Coronary artery (tissue), 2 donors: ENCODE measurements at regions not wholly inside any gene's neighbourhood (a gene's known extent, or its start where the extent isn't known, plus 50 kb on each side); places are given as distances from the start of the nearest gene placed in this dataset.
"Not testable (repeated sequence)": the region's sequence is repeated elsewhere in the genome, so short reads cannot be mapped to it uniquely, and the experiment has no call there.

Experiments used
- DNase-seq: peaks from one replicate; pipeline ENCODE4 v3.0.0-alpha.2; 2017; ENCODE audit warnings: low spot score
- H3K27ac ChIP-seq, 2 donors: fragments of 200-600 bp; sonication (generic); one replicate each; pipeline ENCODE4 v1.5.1; 2016 to 2019
- H3K4me3 ChIP-seq: fragments of 200-600 bp; sonication (generic); 2 replicates; pipeline ENCODE4 v1.5.1; 2016; ENCODE audit warnings: mild to moderate bottlenecking, moderate library complexity
- TF ChIP-seq, protein P1 (sequence below): fragments of 200-600 bp; sonication (generic); IDR thresholded peaks from one replicate; pipeline ENCODE4 v1.5.1; 2019; ENCODE audit warnings: antibody characterized with exemption

- Histone ChIP-seq H3K4me3 (no peak overlapping the region), H3K27ac (no peak overlapping the region)
- TF ChIP-seq, protein P1, sequence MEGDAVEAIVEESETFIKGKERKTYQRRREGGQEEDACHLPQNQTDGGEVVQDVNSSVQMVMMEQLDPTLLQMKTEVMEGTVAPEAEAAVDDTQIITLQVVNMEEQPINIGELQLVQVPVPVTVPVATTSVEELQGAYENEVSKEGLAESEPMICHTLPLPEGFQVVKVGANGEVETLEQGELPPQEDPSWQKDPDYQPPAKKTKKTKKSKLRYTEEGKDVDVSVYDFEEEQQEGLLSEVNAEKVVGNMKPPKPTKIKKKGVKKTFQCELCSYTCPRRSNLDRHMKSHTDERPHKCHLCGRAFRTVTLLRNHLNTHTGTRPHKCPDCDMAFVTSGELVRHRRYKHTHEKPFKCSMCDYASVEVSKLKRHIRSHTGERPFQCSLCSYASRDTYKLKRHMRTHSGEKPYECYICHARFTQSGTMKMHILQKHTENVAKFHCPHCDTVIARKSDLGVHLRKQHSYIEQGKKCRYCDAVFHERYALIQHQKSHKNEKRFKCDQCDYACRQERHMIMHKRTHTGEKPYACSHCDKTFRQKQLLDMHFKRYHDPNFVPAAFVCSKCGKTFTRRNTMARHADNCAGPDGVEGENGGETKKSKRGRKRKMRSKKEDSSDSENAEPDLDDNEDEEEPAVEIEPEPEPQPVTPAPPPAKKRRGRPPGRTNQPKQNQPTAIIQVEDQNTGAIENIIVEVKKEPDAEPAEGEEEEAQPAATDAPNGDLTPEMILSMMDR: no peak
- DNase-seq: peak; percentile 26
Measured at GRCh38 chr13:112174476-112175110, 107.6 kb downstream of the SOX1 start.

DNA sequence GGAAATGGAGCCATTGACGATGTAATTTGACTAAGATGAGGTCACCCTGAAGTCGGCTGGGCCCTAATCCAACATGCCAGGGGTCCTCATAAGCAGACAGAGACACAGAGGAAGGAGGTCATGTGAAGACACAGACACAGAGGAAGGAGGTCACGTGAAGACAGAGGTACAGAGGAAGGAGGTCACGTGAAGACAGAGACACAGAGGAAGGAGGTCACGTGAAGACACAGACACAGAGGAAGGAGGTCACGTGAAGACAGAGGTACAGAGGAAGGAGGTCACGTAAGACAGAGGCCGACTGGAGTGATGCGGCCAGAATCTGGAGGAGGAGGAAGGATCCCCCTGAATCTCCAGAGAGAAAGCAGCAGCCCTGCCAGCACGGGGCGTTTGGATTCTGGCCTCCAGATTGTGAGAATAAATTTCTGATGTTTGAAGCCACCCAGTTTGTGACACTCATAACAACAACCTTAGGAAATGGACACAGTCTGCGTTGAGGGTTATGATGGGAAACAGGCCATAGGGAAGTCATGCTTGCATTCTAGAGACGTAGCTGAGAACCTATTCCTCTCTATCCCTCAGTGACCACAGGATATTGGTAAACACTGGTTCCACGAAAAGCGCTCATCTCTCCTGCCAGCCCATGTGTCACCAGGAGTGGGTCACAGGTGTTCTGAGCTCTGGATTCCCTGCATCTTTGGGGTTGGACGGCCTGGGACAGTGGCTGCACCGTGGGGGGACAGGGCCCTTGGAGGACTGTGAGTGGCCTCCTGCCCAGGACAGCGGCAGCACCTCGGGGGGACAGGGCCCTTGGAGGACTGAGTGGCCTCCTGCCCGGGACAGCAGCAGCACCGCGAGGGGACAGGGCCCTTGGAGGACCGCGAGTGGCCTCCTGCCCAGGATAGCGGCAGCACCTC is 108.5 kb downstream of the SOX1 start:
- Histone ChIP-seq H3K27ac (no peak overlapping the region), H3K4me3 (no peak overlapping the region)
- TF ChIP-seq, protein P1: no peak
- peak; percentile 35 for DNase-seq

- peak; percentile 65 for DNase-seq
- H3K4me3 ChIP-seq, H3K27ac ChIP-seq: not testable (repeated sequence)
Measured at GRCh38 chr13:112176141-112177119, 109.5 kb downstream of the SOX1 start.

GRCh38 chr13:112177450-112178288 is 110.7 kb downstream of the SOX1 start:
- DNase-seq: peak; percentile 47
- TF ChIP-seq, protein P1: no peak
- no peak overlapping the region for H3K27ac ChIP-seq
- no peak overlapping the region for H3K4me3 ChIP-seq

- H3K4me3 ChIP-seq: no peak overlapping the region
- no peak overlapping the region for H3K27ac ChIP-seq
- DNase-seq: peak; percentile 38
- TF ChIP-seq, protein P1: no peak
Measured at GRCh38 chr13:112178769-112179168, 111.8 kb downstream of the SOX1 start.

DNA sequence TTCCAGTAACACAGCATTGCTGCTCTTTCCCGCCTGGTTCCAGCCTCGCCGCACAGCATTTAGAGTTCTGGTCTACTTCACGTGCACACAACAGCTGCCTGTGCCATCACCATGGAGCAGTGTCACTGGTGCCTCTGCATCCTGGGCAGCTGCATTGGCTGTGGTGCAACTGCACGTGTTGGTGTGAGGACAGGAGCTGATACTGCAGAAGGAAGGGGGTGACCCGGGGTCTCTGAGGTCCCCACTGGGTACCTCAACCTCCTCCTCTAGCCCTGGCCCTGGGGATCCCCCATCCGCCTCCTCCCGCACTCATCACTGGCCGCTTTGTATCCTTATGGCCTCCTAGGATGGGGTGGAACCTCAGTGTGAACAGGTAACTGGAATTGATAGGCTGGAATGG is 112.5 kb downstream of the SOX1 start:
- Histone ChIP-seq H3K27ac (no peak overlapping the region), H3K4me3 (no peak overlapping the region)
- no peak for DNase-seq
- TF ChIP-seq, protein P1: no peak
